ENCODE measurements at regions not wholly inside any gene's neighbourhood (a gene's known extent, or its start where the extent isn't known, plus 50 kb on each side); places are given as distances from the start of the nearest gene placed in this dataset.

DNA sequence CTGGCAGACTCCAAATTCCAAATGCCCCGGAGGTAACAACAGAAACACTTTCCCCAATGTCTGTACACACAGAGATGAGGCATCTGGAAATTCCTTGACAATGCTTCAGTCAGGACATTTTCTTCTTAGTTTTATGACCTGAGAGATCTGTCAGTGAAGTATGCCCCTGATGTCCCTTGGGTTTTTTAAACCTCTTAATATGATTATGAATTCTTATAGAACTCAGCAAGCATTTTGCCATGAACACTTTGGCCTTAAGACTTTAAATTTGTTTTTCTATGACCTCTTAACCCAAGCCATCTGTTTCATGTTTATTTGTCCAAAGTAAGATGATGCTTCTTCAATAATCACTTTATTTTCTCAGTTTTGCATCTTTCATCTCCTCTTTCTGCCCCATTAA, 1206.2 kb downstream of the GATA3 start:
- WGBS (ENCODE audit: missing lambda C conversion rate) = 0% methylated on average over 1 of the region's 1 CpG
- no peak for DNase-seq (ENCODE audit: low read depth in 1 of 2, low spot score in 1 of 2)
- ChIA-PET CTCF (interaction anchor here (0.6 kb wide), 1 partner anchor 44 kb away, joined by 3 read pairs; no protein-coding TSS in a partner anchor), POLR2A (no interaction called here)
- H3K27ac ChIP-seq = no peak overlapping the region
- no peaks in the 10 kb centered on the region for H3K9me3 ChIP-seq
- no peak overlapping the region for H3K4me3 ChIP-seq
- no peak for FAIRE-seq
- TF ChIP-seq, protein P1, sequence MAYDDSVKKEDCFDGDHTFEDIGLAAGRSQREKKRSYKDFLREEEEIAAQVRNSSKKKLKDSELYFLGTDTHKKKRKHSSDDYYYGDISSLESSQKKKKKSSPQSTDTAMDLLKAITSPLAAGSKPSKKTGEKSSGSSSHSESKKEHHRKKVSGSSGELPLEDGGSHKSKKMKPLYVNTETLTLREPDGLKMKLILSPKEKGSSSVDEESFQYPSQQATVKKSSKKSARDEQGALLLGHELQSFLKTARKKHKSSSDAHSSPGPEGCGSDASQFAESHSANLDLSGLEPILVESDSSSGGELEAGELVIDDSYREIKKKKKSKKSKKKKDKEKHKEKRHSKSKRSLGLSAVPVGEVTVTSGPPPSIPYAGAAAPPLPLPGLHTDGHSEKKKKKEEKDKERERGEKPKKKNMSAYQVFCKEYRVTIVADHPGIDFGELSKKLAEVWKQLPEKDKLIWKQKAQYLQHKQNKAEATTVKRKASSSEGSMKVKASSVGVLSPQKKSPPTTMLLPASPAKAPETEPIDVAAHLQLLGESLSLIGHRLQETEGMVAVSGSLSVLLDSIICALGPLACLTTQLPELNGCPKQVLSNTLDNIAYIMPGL (CRISPR knock-in tag; IDR thresholded peaks at IDR 0.05; ENCODE audit: borderline replicate concordance) = no peak
- TF ChIP-seq ESRRA (IDR thresholded peaks at IDR 0.05; ENCODE audit: borderline replicate concordance, low read length) (no peak), RAD21 (conservative IDR thresholded peaks at IDR 0.05 in 1 of 2, IDR thresholded peaks at IDR 0.05 in 1 of 2) (no peak), TP53 (CRISPR knock-in tag; IDR thresholded peaks at IDR 0.05) (no peak), CHD4 (IDR thresholded peaks at IDR 0.05; ENCODE audit: borderline replicate concordance) (no peak), KDM1A (IDR thresholded peaks at IDR 0.05; ENCODE audit: low read depth) (no peak), POLR2AphosphoS2 (conservative IDR thresholded peaks at IDR 0.05; ENCODE audit: low read length) (no peak), RCOR1 (IDR thresholded peaks at IDR 0.05; ENCODE audit: low read depth, low read length) (no peak), FOSB (CRISPR knock-in tag; IDR thresholded peaks at IDR 0.05) (no peak), CBX2 (IDR thresholded peaks at IDR 0.05; ENCODE audit: borderline replicate concordance, low read depth) (no peak), MAFK (IDR thresholded peaks at IDR 0.05; ENCODE audit: partially characterized antibody) (no peak), CHD2 (IDR thresholded peaks at IDR 0.05; ENCODE audit: low read length, partially characterized antibody) (no peak), EHF (CRISPR knock-in tag; IDR thresholded peaks at IDR 0.05) (no peak), CBX8 (IDR thresholded peaks at IDR 0.05) (no peak), BHLHE40 (IDR thresholded peaks at IDR 0.05; ENCODE audit: low read depth, low read length) (no peak), NR3C1 (IDR thresholded peaks at IDR 0.05) (no peak), NFE2L2 (conservative IDR thresholded peaks at IDR 0.05; ENCODE audit: low read length) (no peak)
- TF ChIP-seq, protein P2, sequence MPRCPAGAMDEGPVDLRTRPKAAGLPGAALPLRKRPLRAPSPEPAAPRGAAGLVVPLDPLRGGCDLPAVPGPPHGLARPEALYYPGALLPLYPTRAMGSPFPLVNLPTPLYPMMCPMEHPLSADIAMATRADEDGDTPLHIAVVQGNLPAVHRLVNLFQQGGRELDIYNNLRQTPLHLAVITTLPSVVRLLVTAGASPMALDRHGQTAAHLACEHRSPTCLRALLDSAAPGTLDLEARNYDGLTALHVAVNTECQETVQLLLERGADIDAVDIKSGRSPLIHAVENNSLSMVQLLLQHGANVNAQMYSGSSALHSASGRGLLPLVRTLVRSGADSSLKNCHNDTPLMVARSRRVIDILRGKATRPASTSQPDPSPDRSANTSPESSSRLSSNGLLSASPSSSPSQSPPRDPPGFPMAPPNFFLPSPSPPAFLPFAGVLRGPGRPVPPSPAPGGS (IDR thresholded peaks at IDR 0.05) = no peak
- no peaks in the 10 kb centered on the region for H3K4me1 ChIP-seq
- no peak for ATAC-seq
- H3K4me2 ChIP-seq = no peak overlapping the region

GRCh38 chr10:9262770-9263169, 1208.3 kb downstream of the GATA3 start:
- POLR2A ChIA-PET = no interaction called here
- FAIRE-seq (no peak), ATAC-seq (no peak), DNase-seq (ENCODE audit: low read depth in 1 of 2, low spot score in 1 of 2) (no peak)
- no peak overlapping the region for H3K27ac ChIP-seq
- H3K9me3 ChIP-seq = no peaks in the 10 kb centered on the region
- H3K4me3 ChIP-seq = no peak overlapping the region
- WGBS (ENCODE audit: missing lambda C conversion rate) = 0% methylated on average over 1 of the region's 1 CpG
- no peak overlapping the region for H3K4me2 ChIP-seq
- TF ChIP-seq POLR2A (IDR thresholded peaks at IDR 0.05; ENCODE audit: low read length) (no peak), NFE2L2 (conservative IDR thresholded peaks at IDR 0.05; ENCODE audit: low read length) (no peak), EHMT2 (IDR thresholded peaks at IDR 0.05; ENCODE audit: low read depth) (no peak), POLR2AphosphoS2 (conservative IDR thresholded peaks at IDR 0.05; ENCODE audit: low read length) (no peak), CBX2 (IDR thresholded peaks at IDR 0.05; ENCODE audit: borderline replicate concordance, low read depth) (no peak), ZC3H11A (IDR thresholded peaks at IDR 0.05) (no peak), CBX8 (IDR thresholded peaks at IDR 0.05) (no peak)
- TF ChIP-seq, protein P3, sequence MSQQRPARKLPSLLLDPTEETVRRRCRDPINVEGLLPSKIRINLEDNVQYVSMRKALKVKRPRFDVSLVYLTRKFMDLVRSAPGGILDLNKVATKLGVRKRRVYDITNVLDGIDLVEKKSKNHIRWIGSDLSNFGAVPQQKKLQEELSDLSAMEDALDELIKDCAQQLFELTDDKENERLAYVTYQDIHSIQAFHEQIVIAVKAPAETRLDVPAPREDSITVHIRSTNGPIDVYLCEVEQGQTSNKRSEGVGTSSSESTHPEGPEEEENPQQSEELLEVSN (IDR thresholded peaks at IDR 0.05; ENCODE audit: borderline replicate concordance, low read depth) = no peak
- TF ChIP-seq, protein P4, sequence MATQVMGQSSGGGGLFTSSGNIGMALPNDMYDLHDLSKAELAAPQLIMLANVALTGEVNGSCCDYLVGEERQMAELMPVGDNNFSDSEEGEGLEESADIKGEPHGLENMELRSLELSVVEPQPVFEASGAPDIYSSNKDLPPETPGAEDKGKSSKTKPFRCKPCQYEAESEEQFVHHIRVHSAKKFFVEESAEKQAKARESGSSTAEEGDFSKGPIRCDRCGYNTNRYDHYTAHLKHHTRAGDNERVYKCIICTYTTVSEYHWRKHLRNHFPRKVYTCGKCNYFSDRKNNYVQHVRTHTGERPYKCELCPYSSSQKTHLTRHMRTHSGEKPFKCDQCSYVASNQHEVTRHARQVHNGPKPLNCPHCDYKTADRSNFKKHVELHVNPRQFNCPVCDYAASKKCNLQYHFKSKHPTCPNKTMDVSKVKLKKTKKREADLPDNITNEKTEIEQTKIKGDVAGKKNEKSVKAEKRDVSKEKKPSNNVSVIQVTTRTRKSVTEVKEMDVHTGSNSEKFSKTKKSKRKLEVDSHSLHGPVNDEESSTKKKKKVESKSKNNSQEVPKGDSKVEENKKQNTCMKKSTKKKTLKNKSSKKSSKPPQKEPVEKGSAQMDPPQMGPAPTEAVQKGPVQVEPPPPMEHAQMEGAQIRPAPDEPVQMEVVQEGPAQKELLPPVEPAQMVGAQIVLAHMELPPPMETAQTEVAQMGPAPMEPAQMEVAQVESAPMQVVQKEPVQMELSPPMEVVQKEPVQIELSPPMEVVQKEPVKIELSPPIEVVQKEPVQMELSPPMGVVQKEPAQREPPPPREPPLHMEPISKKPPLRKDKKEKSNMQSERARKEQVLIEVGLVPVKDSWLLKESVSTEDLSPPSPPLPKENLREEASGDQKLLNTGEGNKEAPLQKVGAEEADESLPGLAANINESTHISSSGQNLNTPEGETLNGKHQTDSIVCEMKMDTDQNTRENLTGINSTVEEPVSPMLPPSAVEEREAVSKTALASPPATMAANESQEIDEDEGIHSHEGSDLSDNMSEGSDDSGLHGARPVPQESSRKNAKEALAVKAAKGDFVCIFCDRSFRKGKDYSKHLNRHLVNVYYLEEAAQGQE (IDR thresholded peaks at IDR 0.05) = no peak
- no peaks in the 10 kb centered on the region for H3K4me1 ChIP-seq
- CTCF ChIA-PET = no interaction called here
